GM19467 (cell line): ENCODE measurements at regions not wholly inside any gene's neighbourhood (a gene's known extent, or its start where the extent isn't known, plus 50 kb on each side); places are given as distances from the start of the nearest gene placed in this dataset.
"Not testable (repeated sequence)": the region's sequence is repeated elsewhere in the genome, so short reads cannot be mapped to it uniquely, and the experiment has no call there.

Experiments
- ATAC-seq: cut with Tn5 transposase; IDR thresholded peaks from one replicate; pipeline ENCODE4 v1.9.1; 2021; ENCODE audit warnings: mild to moderate bottlenecking, moderate library complexity; ENCODE audit not compliant: unreplicated experiment

DNA sequence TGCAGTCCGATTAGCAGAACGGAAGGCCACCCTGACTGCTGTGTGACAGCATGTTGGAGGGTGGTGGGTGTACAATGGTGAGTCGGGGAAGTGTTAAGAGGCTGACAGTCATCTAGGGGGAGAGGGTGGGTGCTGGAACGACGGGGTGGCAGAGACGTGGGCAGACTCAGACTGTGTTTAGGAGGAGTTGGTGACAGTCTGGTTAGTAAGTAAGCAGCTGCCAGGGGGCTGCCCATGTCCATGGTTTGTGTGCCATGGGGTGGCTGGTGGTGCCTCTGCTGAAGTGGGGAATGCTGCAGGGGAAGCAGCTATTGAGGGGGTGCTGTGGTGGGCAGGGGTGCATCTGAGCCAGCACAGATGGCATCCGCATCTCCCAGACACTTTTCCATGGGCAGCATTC, 51.3 kb upstream of the BOD1 start:
- ATAC-seq = no peak

DNA sequence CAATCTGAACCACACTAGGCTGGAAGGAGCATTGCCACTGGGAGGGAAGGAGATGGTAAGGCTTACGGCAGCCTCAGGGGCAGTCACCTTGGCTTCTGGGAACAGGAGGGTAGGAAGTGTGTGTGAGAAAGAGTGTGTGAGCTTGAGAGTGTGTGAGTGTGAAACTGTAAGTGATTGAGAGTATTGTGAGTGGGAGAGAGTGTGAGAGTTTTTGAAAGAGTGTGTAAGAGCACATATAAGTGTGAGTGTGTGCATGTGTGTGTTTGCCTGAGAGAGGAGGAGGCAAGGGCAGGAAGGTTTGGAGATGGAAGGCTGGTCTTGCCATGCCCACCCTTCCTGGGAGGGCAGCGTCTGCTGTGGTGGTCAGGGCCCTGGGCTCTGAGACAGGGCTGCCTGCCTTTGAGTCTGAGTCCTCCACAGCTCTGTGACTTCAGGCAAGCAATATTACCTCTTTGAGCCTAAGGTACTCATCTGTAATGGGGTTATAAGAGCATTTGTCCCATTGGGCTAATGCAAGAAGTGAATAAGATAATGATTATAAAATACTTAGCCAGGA, 51.9 kb upstream of the BOD1 start:
- ATAC-seq = no peak

DNA sequence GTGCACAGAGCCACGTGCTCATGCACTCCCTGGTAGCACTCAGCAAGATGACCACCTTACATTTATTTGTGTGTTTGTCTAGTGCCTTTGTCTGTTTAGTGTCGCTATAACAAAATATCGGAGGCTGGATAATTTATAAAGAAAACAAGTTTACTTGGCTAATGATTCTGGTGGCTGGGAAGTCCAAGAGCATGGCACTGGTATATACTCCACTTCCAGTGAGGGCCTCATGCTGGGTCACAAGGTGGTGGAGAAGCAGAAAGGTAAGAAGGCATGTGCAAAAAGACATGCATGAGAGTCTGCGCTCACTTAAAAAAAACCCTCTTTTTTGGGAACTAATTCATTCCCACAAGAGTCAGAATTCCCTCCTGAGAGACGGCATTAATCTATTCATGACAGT, 52.5 kb upstream of the BOD1 start:
- ATAC-seq = no peak

DNA sequence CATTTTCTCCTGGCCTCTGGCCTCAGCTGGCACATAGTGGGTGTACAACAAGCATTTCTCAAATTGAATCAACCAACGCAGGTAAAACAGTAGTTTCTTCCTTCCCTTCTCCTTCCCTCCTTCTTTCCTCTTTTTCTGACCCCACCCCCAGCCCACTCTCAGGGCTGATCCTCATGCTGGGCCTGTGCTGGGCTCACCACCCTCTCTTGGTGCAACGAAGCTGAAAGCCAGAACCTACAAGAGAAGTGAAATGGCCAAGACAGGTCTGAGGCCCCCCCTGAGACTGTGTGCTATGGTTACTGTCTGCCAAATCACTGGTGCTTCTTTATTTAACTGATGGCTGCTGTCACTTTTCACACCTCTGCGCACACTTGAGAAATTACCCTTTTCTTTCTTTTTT, 53.0 kb upstream of the BOD1 start:
- ATAC-seq = no peak

DNA sequence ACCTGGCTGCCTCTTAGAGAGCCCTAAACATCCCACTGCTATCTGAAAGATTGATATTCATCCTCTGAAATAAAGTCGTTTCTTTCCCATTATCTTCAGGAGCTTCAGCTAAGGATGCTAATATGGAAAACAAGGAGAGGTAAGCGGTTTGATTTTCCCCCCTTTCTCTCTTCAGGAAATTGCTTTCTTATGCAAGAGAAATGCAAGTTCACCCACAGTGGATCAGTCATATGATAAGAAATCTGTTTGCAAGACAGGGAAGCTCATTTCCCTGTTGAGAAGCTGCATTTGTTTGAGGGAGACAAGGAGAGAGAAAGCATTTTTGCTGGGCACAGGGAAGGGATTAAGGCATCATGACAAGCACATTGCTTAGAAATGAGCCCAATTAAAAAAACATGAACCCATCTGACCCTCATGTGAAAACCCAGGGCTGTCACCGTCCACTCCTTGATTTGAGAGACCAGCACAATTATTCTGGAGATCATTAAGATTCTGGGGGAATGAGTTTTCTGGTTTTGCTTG, 53.7 kb upstream of the BOD1 start:
- ATAC-seq = no peak

DNA sequence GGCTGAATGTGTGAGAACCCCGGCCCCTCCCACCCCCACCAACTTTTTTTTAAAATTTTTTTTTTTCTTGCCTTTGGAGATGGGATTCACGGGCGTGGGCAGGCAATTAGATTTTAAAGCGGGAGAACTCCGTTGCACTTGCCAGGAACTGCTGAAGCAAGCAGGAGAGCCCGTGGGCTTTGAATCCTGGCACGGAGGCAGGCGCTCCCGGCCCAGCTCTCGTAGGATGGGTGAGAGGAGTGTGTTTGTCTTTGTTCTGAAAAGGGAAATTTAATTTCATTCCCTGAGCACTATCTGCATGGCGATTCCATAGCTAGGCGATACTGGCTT, 54.3 kb upstream of the BOD1 start:
- no peak for ATAC-seq

DNA sequence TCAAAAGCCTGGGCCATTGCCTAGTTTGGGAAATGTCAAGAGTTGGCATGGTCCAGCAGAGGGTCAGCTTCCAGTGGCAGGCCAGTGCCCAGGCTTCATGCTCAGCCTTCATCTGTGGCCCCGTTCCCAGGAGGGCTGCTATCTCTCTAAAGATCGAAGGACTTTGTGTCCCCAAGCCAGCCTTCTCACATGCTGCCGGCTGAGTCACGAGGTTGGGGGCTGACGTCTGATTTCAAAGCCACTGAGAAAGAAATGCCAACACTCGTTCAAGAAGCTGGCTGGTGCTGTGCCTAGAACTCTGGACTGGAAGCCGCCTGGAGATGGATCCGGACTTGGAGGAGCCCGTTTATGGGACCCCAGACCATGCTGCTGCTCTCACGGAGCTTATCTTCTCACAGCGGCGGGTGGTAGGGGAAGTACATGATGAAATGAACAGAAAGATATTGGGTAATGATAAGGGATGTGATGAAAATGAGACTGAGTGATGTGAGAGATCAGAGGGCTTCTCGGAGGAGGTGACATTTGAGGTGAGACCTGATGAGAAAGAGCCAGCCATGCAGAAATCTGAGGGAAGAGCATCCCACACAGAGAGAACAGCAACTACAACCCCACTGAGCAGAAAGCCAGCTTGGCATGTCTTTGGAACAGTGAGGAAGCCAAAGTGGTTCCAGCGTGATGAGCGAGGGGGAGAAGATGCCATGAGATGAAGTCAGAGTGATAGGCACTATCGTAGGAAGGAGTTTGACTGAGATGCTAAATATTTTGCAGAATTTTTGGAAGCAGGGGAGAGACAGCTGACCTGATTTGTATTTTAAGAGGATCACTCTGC, 54.9 kb upstream of the BOD1 start:
- ATAC-seq = no peak

DNA sequence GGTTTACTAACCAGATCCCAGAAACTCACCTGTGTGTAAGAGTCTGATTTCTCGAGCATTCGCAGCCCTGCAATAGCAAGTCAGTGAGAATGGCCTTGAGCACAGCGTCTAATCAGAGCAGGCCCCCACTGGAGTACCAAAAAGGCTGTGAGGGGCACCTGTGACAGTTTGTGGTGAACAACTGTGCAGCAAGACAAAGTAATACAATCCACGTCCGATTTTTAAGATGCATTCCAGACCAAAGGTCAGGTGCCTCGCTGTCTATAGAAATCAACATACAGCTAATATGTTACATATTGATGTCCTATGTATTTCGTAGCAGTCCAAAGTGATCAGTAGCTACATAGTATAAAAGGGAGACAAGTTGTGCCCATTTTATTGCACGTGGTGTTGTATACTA, 55.7 kb upstream of the BOD1 start:
- no peak for ATAC-seq

DNA sequence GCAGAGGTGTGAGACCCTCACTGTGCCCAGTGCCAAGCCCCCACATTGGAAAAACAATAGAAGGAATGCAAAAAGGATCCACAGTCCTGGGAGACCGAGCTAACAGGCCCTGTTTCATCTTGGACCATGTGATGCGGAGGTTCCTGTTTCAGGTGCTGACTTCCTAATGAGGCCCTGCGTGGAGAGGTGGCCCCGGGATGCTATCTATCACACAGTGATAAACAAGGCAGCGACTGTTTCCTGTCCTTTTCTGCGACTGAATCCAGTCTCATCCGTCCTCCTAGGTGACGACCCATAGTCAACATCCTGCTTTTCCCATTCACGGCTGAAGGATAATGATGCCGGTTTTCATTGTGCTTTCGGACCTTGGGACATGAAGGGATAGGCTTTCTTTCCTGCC, 56.4 kb upstream of the BOD1 start:
- ATAC-seq = no peak

DNA sequence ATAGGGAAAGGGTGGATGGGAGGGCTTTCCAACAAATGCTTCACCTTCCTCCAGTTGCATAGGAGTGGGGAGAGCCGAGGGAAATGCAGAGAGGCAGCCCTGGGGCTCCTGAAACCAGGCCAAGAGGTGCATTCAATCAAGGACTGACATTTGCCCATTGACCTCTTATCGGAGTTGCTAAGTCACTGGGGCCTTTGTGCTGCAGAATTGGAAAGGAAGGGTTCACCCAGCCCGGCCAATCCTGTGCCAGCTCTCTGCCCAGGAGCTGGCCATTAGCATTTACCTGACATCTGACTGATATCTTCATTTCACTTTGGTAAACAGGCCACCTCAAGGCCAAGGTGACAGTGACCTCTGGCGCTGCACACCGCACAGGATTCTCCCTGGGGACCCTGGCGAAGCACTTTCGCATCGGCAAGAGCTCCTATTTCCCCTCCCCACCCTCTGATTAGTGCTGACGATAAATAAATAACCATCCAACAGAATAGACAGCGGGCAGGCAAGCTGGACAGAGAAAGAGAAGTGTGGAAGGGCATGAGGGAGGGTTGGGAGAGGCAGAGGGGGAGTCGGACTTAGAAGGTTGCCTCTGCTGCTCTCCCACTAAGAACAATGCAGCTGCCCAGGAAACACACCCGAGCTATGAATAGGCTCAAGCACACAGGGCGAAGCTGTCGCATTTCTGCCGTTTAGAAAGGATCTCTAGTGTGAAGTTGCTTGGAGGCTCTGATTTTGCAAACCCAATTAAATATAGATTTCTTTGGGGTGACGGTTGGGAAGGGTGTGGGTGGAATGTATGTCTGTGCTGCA, 57.0 kb upstream of the BOD1 start:
- no peak for ATAC-seq

DNA sequence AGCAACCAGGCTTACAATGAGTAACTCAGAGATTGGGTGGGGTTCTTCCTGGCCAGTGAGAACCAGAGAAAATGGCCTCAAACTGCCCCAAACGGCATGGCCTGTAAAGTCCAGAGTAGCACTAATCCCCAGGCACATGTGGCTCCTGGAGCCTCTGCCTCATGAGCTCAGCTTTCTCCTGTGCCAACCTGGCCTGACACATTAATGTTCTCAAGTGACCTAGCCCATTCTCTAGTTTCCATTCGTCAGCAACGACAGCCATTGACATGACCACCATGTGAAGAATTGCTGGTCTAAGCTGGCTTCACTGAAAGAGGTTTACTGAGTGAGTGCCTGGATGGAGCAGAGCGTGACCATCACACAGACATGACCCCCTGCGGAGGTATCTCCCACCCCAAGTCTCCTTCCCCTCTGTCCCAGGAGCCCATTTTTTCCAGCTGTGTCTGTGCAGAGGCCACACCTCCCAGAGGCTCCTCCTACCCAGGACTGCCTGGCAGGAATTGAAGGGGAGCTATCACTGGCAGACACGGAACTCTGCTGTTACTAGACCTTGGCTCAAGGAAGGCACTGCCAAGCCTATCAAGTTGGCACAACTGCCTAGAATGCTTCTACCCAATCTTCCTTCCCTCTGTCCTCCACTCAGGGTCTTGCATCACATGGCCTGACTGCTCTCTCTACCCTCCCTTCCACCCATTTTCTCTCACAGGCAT, 59.0 kb upstream of the BOD1 start:
- ATAC-seq = no peak

DNA sequence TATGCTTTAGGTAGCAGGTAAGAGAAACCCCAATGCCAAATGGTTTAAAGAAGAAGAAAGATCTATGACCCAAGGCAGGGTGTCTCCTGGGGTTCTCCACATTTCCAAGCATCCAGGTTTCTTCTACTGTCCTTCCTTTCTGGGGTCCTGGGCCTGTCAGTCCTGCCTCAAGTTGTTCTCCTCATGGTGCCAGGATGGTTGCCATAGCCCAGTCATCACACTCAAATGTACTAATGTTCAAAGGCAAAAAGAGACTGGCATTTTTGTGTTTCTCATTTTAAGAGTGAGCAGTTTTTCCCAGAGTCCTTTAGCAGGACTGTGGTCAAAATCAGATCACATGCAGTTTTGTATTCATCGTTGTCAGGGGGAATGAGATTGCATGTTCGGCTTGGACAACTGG, 59.9 kb upstream of the BOD1 start:
- ATAC-seq = no peak

DNA sequence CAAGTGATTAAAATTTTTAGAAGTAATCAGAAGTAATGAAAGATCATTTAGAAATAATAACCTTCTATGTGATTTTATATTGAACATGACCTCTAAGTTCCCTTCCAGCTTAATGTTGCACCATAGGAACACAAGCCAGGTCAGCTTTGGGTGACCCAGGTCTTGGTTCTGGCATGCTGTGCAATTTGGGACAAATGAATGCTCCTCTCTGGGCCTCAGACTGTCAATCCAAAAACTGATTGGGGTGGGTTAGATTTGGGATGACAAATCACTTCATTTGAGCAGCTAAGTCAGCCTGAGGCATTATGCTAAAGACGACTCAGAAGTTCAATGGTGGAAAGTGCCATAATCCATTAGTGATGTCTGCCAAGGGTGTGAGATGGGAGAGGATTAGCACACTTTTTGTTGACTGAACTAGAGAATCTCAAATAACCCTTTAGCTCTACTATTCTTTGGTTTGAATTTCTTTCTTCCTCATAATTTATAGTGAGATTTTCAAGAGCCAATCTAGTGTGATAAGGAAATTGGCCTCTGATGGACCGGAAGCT, 60.7 kb upstream of the BOD1 start:
- ATAC-seq = no peak

DNA sequence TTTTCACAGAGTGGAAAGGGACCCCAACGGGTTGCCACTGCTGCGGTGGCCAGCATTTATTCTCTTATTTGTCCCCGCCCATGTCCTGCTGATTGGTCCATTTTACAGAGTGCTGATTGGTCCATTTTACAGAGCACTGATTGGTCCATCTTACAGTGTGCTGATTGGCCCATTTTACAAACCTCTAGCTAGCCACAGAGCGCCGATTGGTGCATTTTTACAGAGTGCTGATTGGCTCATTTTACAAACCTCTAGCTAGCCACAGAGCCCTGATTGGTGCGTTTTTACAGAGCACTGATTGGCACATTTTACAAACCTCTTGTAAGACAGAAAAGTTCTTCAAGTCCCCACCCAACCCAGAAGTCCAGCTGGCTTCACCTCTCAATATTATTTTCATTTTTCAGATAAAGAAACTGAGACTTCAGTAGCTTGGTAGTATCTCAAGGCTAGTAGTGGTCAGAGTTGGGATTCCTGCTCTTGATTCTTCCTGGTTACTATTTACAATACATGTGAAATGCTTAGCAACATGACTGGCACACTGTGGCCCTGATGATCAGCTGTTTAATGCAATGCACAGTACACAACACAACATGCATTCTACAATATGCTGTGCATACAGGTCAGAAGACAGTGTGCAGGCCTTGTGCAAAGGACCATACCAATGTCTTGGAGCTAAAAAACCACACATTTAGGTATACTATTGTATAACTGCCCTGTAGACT, 63.6 kb upstream of the BOD1 start:
- ATAC-seq = peak; percentile 44

DNA sequence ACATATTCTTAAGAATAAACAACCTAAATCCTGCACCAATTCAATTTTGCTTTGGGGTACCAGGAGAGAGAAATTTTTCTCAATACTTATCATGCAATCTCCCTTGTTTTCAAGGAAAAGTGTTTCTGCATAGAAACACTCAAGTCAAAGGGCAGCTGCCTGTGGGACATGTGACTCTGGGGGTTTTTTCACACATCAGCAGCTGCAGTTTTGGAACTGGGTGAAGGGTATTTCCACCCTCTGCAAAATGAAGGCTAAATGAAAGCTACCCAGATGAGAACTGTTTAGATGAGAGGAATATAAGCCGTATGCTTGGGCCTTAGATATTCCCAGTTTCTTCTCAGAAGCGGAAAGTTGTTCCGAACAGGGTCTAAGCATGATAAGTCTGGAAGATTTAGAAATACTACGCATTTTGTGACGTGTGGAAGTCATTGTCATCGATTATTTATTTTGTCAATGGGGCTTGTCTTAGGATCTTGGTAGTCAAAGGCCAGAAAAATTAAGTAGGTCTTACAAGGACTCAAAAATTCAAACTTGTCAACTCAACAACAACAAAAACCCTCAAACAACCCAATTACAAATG, 64.3 kb upstream of the BOD1 start:
- ATAC-seq = peak; percentile 57

DNA sequence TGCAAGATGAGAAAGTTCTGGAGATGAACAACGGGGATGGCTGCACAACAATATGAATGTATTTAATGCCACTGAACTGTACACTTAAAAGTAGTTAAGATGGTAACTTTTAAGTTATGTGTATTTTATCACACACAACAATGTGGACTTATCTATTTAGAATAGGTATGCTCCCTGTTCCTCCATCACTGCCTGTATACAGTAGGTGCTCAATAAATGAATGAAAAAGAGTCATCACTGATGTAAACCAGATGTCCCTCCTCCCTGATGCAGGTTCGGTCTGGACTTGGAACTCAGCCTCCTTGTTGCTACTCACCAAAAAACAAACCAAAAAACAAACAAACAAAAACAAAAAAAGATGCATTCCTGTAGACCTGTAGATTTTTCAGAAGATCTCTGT, 65.9 kb upstream of the BOD1 start:
- no peak for ATAC-seq

DNA sequence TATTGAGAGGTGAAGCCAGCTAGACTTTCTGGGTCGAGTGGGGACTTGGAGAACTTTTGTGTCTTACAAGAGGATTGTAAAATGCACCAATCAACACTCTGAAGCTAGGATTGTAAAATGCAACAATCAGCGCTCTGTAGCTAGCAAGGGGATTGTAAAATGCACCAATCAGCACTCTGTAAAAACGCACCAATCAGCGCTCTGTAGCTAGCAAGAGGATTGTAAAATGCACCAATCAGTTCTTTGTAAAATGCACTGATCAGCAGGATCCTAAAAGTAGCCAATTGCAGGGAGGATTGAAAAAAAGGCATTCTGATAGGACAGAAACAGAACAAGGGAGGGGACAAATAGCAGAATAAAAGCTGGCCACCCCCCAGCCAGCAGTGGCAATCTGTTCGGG, 68.1 kb upstream of the BOD1 start:
- not testable (repeated sequence) for ATAC-seq

DNA sequence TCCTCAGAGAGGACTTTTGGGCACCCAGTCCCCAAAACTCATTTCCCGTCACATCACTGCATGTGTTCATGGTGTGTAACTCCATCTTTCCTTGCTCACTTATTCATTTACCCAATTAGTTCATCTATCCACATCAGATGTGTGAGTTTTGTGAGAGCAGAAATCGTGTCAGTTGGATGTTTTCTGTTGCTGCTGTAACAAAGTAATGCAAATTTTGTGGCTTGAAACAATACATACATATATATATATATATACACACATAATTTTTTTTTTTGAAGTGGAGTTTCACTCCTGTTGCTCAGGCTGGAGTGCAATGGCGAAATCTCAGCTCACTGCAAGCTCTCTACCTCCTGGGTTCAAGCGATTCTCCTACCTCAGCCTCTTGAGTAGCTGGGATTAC, 70.5 kb upstream of the BOD1 start:
- no peak for ATAC-seq

DNA sequence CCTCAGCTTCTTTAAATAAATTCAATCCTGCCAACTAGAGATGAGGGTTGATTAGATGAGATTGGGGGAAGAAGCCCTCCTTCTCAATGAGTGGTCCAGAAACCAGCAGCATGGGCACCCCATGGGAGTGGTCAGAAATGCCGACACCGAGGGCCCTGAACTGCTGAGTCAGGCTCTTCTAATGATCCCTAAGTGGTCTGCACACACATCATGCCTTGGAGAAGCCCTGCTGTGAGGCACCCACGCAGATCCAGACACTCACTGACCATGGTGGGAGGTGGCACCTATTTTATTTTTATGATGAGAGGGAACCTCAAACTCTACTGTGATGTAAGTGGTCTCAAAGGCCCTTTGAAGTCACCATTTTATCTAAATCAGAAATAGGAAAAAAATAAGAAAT, 72.3 kb upstream of the BOD1 start:
- no peak for ATAC-seq

DNA sequence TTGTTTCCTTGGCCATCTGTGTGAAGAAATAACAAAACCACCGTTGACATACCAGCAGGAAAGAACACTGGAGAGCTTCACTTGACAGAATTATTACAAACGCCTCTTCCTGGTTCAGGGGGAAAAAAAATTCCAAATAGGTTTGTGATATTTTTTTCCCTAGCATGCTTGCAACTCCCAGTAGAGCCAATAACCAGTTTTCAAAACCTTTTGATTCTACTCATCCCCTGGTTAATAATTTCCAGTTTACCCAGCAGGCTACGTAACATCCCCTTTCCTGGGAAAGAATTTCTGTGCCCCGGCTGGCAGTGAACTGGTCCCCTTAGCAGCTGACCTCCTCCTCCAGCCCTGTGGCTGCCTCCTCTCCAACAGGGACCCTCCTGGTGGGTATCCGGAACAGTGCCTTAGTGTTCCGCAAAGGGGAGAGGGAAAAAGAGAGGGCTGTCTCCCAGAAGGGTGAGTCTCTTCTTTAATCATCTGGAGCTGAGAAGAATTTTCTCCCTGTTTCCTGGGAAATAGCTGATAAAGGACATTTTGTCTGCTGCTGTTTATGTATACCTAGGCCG, 72.8 kb upstream of the BOD1 start:
- ATAC-seq = no peak
